HG02588 (cell line): ENCODE measurements at regions not wholly inside any gene's neighbourhood (a gene's known extent, or its start where the extent isn't known, plus 50 kb on each side); places are given as distances from the start of the nearest gene placed in this dataset.
A peak's percentile ranks its signal among the peaks of the same experiment; 100 is the strongest.

Source experiments
- ATAC-seq: cut with Tn5 transposase; IDR thresholded peaks from one replicate; pipeline ENCODE4 v1.9.1; 2021; ENCODE audit warnings: mild to moderate bottlenecking, moderate library complexity; ENCODE audit not compliant: unreplicated experiment

- ATAC-seq = no peak
These were observed 674.4 kb downstream of the SEMA5A start for GRCh38 chr5:8871446-8871845.

DNA sequence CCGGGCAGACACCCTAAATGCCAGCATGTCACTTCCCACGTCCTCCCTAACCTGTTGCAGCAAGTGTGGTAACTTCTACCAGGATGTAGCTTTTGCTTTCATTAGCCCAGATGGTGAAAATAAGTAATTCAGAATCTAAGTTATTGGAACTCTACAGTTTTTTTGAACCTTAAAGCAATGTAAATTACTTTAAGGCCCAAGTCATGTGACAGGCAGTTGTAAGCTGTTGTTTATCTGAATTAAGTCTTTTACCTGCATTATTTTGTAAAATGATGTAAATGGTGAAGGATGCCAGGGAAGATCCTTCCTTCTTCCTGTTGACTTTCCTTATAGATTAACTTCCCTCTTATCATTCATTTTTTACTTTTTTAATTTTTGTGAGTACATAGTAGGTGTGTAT, 670.2 kb downstream of the SEMA5A start:
- no peak for ATAC-seq

DNA sequence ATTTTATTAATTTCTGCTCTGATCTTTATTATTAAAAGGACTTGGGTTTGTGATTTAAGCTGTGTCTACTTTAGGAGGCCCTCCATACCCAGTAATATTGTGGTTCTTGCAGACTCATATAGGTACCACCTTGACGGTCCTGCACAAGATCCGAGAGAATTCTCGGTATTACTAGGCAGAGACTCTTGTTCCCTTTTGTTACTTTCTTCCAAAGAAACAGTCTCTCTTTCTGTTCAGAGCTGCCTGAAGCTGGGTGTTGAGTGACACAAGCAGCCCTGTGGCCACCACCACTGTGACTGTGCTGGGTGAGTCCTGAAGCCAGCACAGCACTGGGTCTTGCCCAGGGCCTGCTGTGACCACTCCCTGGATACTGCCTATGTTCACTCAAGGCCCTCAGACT, 666.6 kb downstream of the SEMA5A start:
- ATAC-seq = peak; percentile 94

DNA sequence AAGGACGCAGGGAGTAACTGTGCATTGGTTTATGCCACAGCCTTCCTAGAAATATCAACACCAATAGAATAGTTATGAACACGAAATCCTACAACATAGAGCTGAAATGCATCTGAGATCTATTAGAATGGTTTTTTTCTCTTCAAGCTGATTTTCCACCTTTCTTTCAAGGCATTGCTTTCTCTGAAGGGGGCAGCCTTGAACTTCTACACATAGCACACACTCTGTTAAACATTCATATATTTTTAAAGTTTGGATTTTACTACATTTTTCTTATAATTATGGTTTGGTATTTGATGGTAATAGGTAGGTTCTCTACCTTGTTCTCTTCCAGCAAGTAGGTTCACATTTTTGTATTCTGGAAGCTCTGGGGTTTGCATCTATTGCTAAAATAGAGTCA, 661.8 kb downstream of the SEMA5A start:
- ATAC-seq = no peak

DNA sequence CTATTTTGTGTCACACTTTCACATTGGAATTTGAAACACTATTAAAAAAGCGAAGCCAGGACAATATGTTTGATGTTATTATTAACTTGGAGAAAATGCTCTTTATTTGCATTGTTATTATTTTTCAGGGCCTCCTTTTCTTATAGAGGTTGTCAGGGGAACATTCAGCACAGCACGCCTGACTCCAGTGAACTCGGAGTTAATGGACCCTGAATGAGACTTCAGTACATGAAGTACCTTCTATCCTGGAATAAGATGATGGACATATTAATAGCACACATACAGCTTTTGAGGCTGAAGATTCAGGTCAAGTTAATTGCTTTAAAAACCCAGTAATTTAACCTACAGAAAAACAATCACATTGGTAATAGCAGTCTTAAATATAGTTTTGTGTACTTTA, 652.9 kb downstream of the SEMA5A start:
- ATAC-seq = no peak

DNA sequence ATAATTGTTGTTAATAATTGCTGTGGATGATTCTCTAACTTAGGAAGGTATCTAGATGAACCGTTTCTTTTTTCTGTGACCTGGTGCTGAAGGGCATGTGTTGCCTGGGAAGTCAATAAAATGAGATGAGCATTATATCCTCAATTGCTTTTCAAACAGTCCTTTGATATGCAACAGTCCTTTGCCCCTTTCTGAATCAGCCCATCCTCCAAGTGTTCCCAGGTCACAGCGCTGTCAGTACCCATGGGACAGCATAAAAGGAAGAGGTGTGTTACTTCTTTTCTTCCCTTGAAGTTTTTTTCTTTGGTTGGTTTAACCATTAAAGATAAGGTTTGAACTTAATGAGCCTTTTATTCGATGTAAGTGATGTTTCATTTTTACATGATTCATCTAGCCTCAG, 651.8 kb downstream of the SEMA5A start:
- ATAC-seq = no peak

DNA sequence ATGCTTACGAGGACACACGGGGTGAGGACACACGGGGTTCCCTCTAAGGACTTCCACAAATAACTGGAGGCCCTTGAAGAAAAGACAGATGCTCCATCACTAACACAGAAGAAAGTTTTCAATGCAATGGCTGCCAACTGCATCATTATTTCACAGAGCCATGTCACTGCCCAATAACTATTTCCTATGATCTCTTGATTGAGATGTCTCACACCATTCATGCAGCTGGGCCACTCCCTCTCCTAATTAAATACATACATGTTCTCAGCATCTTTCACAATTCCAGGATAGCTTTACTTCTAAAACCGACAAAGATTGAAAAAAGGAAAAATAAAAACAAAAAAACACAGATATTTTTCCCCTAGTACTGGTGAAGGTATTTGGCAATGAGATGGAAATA, 650.8 kb downstream of the SEMA5A start:
- no peak for ATAC-seq

GRCh38 chr5:8895599-8895998, 650.3 kb downstream of the SEMA5A start:
- ATAC-seq = no peak

GRCh38 chr5:8897316-8897715, 648.6 kb downstream of the SEMA5A start:
- ATAC-seq = no peak

DNA sequence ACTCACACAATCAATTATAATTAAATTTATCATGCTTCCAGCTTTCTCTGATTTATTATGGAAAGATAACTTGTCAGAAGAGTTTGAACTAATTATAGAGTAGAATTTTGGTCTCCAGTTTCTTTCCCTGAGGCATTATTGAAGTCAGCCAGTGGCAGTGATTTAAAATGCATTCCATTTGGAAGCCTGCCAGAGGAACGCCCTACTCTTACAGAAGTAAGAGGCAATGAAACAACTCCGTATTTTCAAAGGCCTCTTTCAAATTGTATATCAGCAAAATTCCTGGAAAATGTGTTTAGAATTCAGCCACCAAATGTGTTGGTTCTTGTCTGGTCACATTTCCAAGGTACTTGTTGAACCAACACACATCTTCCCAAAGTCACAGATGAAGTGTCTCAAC, 640.9 kb downstream of the SEMA5A start:
- no peak for ATAC-seq

DNA sequence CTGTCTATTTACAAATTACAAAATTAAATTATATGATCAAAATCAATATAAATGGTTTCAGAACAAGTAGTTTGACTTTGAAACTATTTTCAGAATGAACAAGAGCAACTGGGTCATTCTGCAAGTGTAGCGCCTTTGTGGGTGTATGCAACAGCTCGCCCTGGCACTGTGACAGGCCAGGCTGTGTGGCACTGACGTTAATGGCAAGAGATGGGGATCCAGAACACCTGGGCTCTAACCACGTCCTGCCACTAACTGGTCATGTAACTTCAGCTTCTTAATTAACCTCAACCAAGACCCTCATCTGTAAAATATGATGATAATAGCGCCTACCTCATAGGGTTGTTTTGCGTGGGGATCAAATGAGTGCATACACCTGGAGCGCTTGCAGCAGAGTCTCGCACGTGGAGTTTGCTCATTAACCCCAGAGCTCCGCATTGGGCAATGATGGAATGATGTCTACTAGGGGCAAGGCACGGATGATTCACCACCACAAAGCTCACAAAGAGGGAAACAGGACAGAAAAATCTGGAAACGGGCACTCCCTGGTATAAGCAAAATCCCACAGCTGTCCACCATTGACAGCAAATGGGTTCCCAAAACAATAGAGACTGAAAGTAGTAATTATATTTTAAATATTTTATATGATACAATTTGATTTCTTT, 639.4 kb downstream of the SEMA5A start:
- ATAC-seq = no peak

GRCh38 chr5:8907168-8907868, 638.6 kb downstream of the SEMA5A start:
- no peak for ATAC-seq

GRCh38 chr5:8908055-8908683, 637.7 kb downstream of the SEMA5A start:
- ATAC-seq = no peak

- ATAC-seq = no peak
These were observed 633.8 kb downstream of the SEMA5A start for GRCh38 chr5:8912106-8912505.

GRCh38 chr5:8913522-8913921, 632.4 kb downstream of the SEMA5A start:
- ATAC-seq = no peak

DNA sequence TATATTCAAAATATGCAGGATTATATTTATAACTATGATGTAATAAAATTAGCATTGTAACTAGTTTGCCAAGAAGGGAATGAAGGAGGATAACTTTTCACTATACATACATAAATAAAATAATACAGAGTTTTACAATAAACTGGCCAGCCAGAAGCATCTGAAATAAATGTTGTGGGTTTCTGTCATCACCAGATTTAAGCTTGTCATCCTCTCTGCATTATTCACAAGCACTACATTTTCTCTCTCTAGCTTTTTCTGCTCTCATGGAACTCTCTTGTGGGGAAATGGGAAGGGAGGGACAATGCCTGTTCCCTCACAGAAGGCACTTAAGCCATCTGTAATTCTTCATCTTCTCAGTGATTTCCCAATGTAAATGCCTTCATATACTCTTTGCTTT, 626.8 kb downstream of the SEMA5A start:
- ATAC-seq = no peak

- no peak for ATAC-seq
These were observed 622.3 kb downstream of the SEMA5A start for GRCh38 chr5:8923526-8923925.

DNA sequence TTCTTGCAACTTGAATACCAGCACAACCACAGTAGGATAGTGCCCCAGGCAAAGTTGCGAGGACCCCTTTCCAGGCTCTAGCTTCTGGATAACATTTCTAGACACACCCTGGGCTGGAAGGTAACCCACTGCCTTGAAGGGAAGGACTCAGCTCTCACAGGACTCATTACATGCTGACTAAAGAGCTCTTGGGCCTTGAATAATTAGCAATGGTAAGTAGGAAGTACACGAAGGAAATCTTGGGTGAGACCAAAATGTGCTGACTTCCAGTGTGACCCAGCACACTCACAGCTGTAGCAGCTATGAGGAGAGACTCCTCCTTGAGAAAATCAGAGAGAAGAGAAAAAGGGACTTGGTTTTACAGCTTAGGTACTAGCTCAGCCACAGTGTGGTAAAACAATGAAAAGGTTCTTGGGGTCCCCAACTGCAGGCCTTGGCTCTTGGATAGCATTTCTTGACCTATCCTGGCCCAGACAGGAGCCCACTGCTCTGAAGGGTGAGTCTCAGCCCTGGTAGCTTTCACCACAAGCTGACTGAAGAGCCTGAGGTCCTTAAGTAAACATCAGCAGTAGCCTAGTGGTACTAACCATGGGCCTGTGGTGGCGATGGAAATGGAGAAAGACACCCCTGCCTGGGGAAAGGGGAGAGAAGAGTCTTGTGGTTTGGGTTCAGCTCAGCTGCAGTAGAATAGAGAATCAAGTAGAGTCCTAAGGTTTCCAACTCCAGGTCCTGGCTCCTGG, 621.7 kb downstream of the SEMA5A start:
- ATAC-seq = no peak

GRCh38 chr5:8930021-8930420, 615.9 kb downstream of the SEMA5A start:
- ATAC-seq = no peak

- ATAC-seq = no peak
These were observed 611.4 kb downstream of the SEMA5A start for GRCh38 chr5:8934455-8934854.

DNA sequence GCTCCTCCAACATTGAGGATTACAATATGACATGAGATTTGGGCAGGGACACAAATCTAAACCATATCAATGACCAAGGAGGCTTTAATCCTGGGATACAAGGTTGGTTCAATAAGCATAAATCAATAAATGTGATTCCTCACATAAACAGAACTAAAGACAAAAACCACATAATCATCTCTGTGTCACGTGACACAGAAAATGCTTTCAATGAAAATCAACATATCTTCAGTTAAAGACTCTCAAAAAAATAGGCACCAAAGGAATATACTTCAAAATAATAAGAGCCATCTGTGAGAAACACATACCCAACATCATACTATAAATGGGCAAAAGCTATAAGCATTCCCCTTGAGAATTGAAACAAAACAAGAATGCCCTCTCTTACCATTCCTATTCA, 604.9 kb downstream of the SEMA5A start:
- no peak for ATAC-seq

DNA sequence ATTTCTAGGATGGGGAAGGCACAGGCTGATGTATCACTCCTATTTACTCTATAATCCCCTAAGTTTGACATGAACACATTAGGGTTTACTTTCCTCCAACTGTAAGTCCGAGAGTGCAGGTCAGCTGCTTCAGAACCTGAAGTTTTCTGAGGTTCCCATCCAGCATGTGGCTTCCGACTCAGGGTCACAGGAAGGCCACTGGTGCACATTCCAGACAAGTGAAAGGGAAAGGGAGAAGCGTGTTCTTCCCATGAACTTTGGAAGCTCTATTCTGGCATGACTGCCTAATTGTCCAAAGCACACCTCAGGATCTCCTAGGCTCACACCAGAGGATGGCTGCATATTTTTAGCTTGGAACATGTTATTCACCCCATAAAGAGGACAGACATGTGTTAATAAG, 602.6 kb downstream of the SEMA5A start:
- ATAC-seq = no peak
